HG02642 (cell line): ENCODE measurements at regions not wholly inside any gene's neighbourhood (a gene's known extent, or its start where the extent isn't known, plus 50 kb on each side); places are given as distances from the start of the nearest gene placed in this dataset.
"Not testable (repeated sequence)": the region's sequence is repeated elsewhere in the genome, so short reads cannot be mapped to it uniquely, and the experiment has no call there.

Experiments used
- ATAC-seq: cut with Tn5 transposase; IDR thresholded peaks from one replicate; pipeline ENCODE4 v1.9.1; 2021; ENCODE audit warnings: mild to moderate bottlenecking; ENCODE audit not compliant: unreplicated experiment, poor library complexity

GRCh38 chr6:6925391-6926164, 182.2 kb upstream of the RREB1 start:
- no peak for ATAC-seq

- no peak for ATAC-seq
Observed at GRCh38 chr6:6926856-6927255, 180.9 kb upstream of the RREB1 start.

- ATAC-seq = no peak
Observed at GRCh38 chr6:6927521-6928361, 180.0 kb upstream of the RREB1 start.

GRCh38 chr6:6930223-6930880, 177.4 kb upstream of the RREB1 start:
- ATAC-seq = no peak

- ATAC-seq = peak; percentile 63
Observed at GRCh38 chr6:6931071-6932025, 176.4 kb upstream of the RREB1 start.

GRCh38 chr6:6932341-6932740, 175.4 kb upstream of the RREB1 start:
- no peak for ATAC-seq

GRCh38 chr6:6932968-6933367, 174.8 kb upstream of the RREB1 start:
- no peak for ATAC-seq

GRCh38 chr6:6940031-6941025, 167.4 kb upstream of the RREB1 start:
- no peak for ATAC-seq

GRCh38 chr6:6941201-6941600, 166.6 kb upstream of the RREB1 start:
- no peak for ATAC-seq

- ATAC-seq = no peak
Observed at GRCh38 chr6:6942091-6942490, 165.7 kb upstream of the RREB1 start.

GRCh38 chr6:6942831-6943230, 164.9 kb upstream of the RREB1 start:
- peak; percentile 88 for ATAC-seq

- peak; percentile 32 for ATAC-seq
Observed at GRCh38 chr6:6943421-6943820, 164.3 kb upstream of the RREB1 start.

- no peak for ATAC-seq
Observed at GRCh38 chr6:6946206-6947155, 161.3 kb upstream of the RREB1 start.

- no peak for ATAC-seq
Observed at GRCh38 chr6:6950373-6951145, 157.2 kb upstream of the RREB1 start.

- no peak for ATAC-seq
Observed at GRCh38 chr6:6951355-6951754, 156.4 kb upstream of the RREB1 start.

GRCh38 chr6:6952484-6952883, 155.3 kb upstream of the RREB1 start:
- ATAC-seq = no peak

GRCh38 chr6:6952927-6953326, 154.8 kb upstream of the RREB1 start:
- not testable (repeated sequence) for ATAC-seq
